ENCODE measurements at regions not wholly inside any gene's neighbourhood (a gene's known extent, or its start where the extent isn't known, plus 50 kb on each side); places are given as distances from the start of the nearest gene placed in this dataset.

GRCh38 chr19:8893419-8893818, 61.2 kb downstream of the MBD3L1 start:
- peaks cover 0 to 32% of the 10 kb centered on the region in 2 donors for H3K9me3 ChIP-seq (replicated peaks in 1 of 2; ENCODE audit: control insufficient read depth in 2 of 2, insufficient read depth in 1 of 2, low read depth in 1 of 2, low read length in 2 of 2)
- no peak overlapping the region for H4K8ac ChIP-seq (ENCODE audit: low read depth, low read length)
- H2BK5ac ChIP-seq (ENCODE audit: low read length), result no peak overlapping the region
- H3K9ac ChIP-seq (ENCODE audit: low read depth, low read length, poor library complexity), result no peak overlapping the region
- no peak overlapping the region for H3K4me3 ChIP-seq (ENCODE audit: low read length in 2 of 2)
- no peak overlapping the region for H2AFZ ChIP-seq (ENCODE audit: low read length)
- no peaks in the 10 kb centered on the region for H3K27me3 ChIP-seq (ENCODE audit: control insufficient read depth in 3 of 3, insufficient read depth in 3 of 3, low read depth in 1 of 3, low read length in 3 of 3)
- H3K79me1 ChIP-seq (ENCODE audit: low read depth, low read length), result no peaks in the 10 kb centered on the region
- H3K23ac ChIP-seq (ENCODE audit: low read depth, low read length, poor library complexity), result no peak overlapping the region
- H3K27ac ChIP-seq (replicated peaks; ENCODE audit: low read length), result no peak overlapping the region
- H2BK12ac ChIP-seq (ENCODE audit: low read length), result no peak overlapping the region
- no peak overlapping the region for H3K18ac ChIP-seq (ENCODE audit: low read length)
- H3K36me3 ChIP-seq (replicated peaks in 1 of 2; ENCODE audit: control insufficient read depth in 2 of 2, insufficient read depth in 2 of 2, low read length in 2 of 2), result no peaks in the 10 kb centered on the region
- H4K91ac ChIP-seq (ENCODE audit: low read depth, low read length, poor library complexity), result no peak overlapping the region
- WGBS, 2 donors (ENCODE audit: extremely low coverage in 2 of 2, insufficient read length in 2 of 2, insufficient replicate concordance in 1 of 2), result 100% methylated on average over 2 to 3 of the region's 4 CpGs
- no peak overlapping the region for H3K14ac ChIP-seq (ENCODE audit: low read length)
- no peak overlapping the region for H3K4ac ChIP-seq (ENCODE audit: low read length)
- no peak overlapping the region for H2BK120ac ChIP-seq (ENCODE audit: low read depth, low read length)
- no peak overlapping the region for H2BK15ac ChIP-seq (ENCODE audit: low read length)
- no peak for DNase-seq (ENCODE audit: low spot score)
- H2AK5ac ChIP-seq (ENCODE audit: low read depth, low read length), result no peak overlapping the region
- no peaks in the 10 kb centered on the region for H3K4me1 ChIP-seq (ENCODE audit: control insufficient read depth in 2 of 2, insufficient read depth in 1 of 2, low read depth in 1 of 2, low read length in 2 of 2)
- no peak overlapping the region for H3K4me2 ChIP-seq (ENCODE audit: insufficient read depth, low read length, poor library complexity, severe bottlenecking)

GRCh38 chr19:8897106-8897505, 64.9 kb downstream of the MBD3L1 start:
- Histone ChIP-seq H3K18ac (ENCODE audit: low read length) (no peak overlapping the region), H3K4me1 (ENCODE audit: control insufficient read depth in 2 of 2, insufficient read depth in 1 of 2, low read depth in 1 of 2, low read length in 2 of 2) (no peaks in the 10 kb centered on the region), H3K4me2 (ENCODE audit: insufficient read depth, low read length, poor library complexity, severe bottlenecking) (no peak overlapping the region), H3K36me3 (replicated peaks in 1 of 2; ENCODE audit: control insufficient read depth in 2 of 2, insufficient read depth in 2 of 2, low read length in 2 of 2) (no peaks in the 10 kb centered on the region), H4K8ac (ENCODE audit: low read depth, low read length) (no peak overlapping the region), H2BK5ac (ENCODE audit: low read length) (no peak overlapping the region), H3K14ac (ENCODE audit: low read length) (no peak overlapping the region), H3K27me3 (ENCODE audit: control insufficient read depth in 3 of 3, insufficient read depth in 3 of 3, low read depth in 1 of 3, low read length in 3 of 3) (no peaks in the 10 kb centered on the region), H2BK120ac (ENCODE audit: low read depth, low read length) (no peak overlapping the region), H2AK5ac (ENCODE audit: low read depth, low read length) (no peak overlapping the region), H2BK15ac (ENCODE audit: low read length) (no peak overlapping the region), H3K23ac (ENCODE audit: low read depth, low read length, poor library complexity) (no peak overlapping the region), H3K4me3 (ENCODE audit: low read length in 2 of 2) (no peak overlapping the region), H3K27ac (replicated peaks; ENCODE audit: low read length) (no peak overlapping the region), H3K9me3 (replicated peaks in 1 of 2; ENCODE audit: control insufficient read depth in 2 of 2, insufficient read depth in 1 of 2, low read depth in 1 of 2, low read length in 2 of 2) (peaks cover 0 to 36% of the 10 kb centered on the region in 2 donors), H2AFZ (ENCODE audit: low read length) (no peak overlapping the region), H3K4ac (ENCODE audit: low read length) (no peak overlapping the region), H2BK12ac (ENCODE audit: low read length) (no peak overlapping the region), H3K9ac (ENCODE audit: low read depth, low read length, poor library complexity) (no peak overlapping the region), H4K91ac (ENCODE audit: low read depth, low read length, poor library complexity) (no peak overlapping the region), H3K79me1 (ENCODE audit: low read depth, low read length) (no peaks in the 10 kb centered on the region)
- DNase-seq (ENCODE audit: low spot score), result no peak
- WGBS, 2 donors (ENCODE audit: extremely low coverage in 2 of 2, insufficient read length in 2 of 2, insufficient replicate concordance in 1 of 2), result no CpG with 5 or more reads among the region's 5 CpGs

- Histone ChIP-seq H3K4ac (ENCODE audit: low read length) (no peak overlapping the region), H3K4me3 (ENCODE audit: low read length in 2 of 2) (no peak overlapping the region), H2AFZ (ENCODE audit: low read length) (no peak overlapping the region), H2AK5ac (ENCODE audit: low read depth, low read length) (no peak overlapping the region), H3K79me1 (ENCODE audit: low read depth, low read length) (no peaks in the 10 kb centered on the region), H2BK5ac (ENCODE audit: low read length) (no peak overlapping the region), H3K36me3 (replicated peaks in 1 of 2; ENCODE audit: control insufficient read depth in 2 of 2, insufficient read depth in 2 of 2, low read length in 2 of 2) (no peaks in the 10 kb centered on the region), H3K4me1 (ENCODE audit: control insufficient read depth in 2 of 2, insufficient read depth in 1 of 2, low read depth in 1 of 2, low read length in 2 of 2) (no peaks in the 10 kb centered on the region), H3K18ac (ENCODE audit: low read length) (no peak overlapping the region), H3K27ac (replicated peaks; ENCODE audit: low read length) (no peak overlapping the region), H3K23ac (ENCODE audit: low read depth, low read length, poor library complexity) (no peak overlapping the region), H3K14ac (ENCODE audit: low read length) (no peak overlapping the region), H3K27me3 (ENCODE audit: control insufficient read depth in 3 of 3, insufficient read depth in 3 of 3, low read depth in 1 of 3, low read length in 3 of 3) (no peaks in the 10 kb centered on the region), H4K8ac (ENCODE audit: low read depth, low read length) (no peak overlapping the region), H3K9me3 (replicated peaks in 1 of 2; ENCODE audit: control insufficient read depth in 2 of 2, insufficient read depth in 1 of 2, low read depth in 1 of 2, low read length in 2 of 2) (peaks cover 0 to 40% of the 10 kb centered on the region in 2 donors), H3K4me2 (ENCODE audit: insufficient read depth, low read length, poor library complexity, severe bottlenecking) (no peak overlapping the region), H4K91ac (ENCODE audit: low read depth, low read length, poor library complexity) (no peak overlapping the region), H2BK12ac (ENCODE audit: low read length) (no peak overlapping the region), H3K9ac (ENCODE audit: low read depth, low read length, poor library complexity) (no peak overlapping the region), H2BK120ac (ENCODE audit: low read depth, low read length) (no peak overlapping the region), H2BK15ac (ENCODE audit: low read length) (no peak overlapping the region)
- DNase-seq (ENCODE audit: low spot score), result no peak
- WGBS, 2 donors (ENCODE audit: extremely low coverage in 2 of 2, insufficient read length in 2 of 2, insufficient replicate concordance in 1 of 2), result 100% methylated on average over 2 of the region's 2 CpGs; no CpG with 5 or more reads in 1 of the 2 donors
Measured at GRCh38 chr19:8899356-8899755, 67.2 kb downstream of the MBD3L1 start.

- H3K23ac ChIP-seq (ENCODE audit: low read depth, low read length, poor library complexity), result no peak overlapping the region
- no peak overlapping the region for H3K4me2 ChIP-seq (ENCODE audit: insufficient read depth, low read length, poor library complexity, severe bottlenecking)
- peaks cover 0 to 40% of the 10 kb centered on the region in 2 donors for H3K9me3 ChIP-seq (replicated peaks in 1 of 2; ENCODE audit: control insufficient read depth in 2 of 2, insufficient read depth in 1 of 2, low read depth in 1 of 2, low read length in 2 of 2)
- no peak overlapping the region for H2BK5ac ChIP-seq (ENCODE audit: low read length)
- no peak overlapping the region for H4K8ac ChIP-seq (ENCODE audit: low read depth, low read length)
- no peak overlapping the region for H4K91ac ChIP-seq (ENCODE audit: low read depth, low read length, poor library complexity)
- DNase-seq (ENCODE audit: low spot score), result no peak
- H3K14ac ChIP-seq (ENCODE audit: low read length), result no peak overlapping the region
- H3K4ac ChIP-seq (ENCODE audit: low read length), result no peak overlapping the region
- H3K4me3 ChIP-seq (ENCODE audit: low read length in 2 of 2), result no peak overlapping the region
- no peak overlapping the region for H2BK12ac ChIP-seq (ENCODE audit: low read length)
- H3K27ac ChIP-seq (replicated peaks; ENCODE audit: low read length), result no peak overlapping the region
- H3K27me3 ChIP-seq (ENCODE audit: control insufficient read depth in 3 of 3, insufficient read depth in 3 of 3, low read depth in 1 of 3, low read length in 3 of 3), result no peaks in the 10 kb centered on the region
- H3K4me1 ChIP-seq (ENCODE audit: control insufficient read depth in 2 of 2, insufficient read depth in 1 of 2, low read depth in 1 of 2, low read length in 2 of 2), result no peaks in the 10 kb centered on the region
- H3K9ac ChIP-seq (ENCODE audit: low read depth, low read length, poor library complexity), result no peak overlapping the region
- H3K79me1 ChIP-seq (ENCODE audit: low read depth, low read length), result no peaks in the 10 kb centered on the region
- H2BK120ac ChIP-seq (ENCODE audit: low read depth, low read length), result no peak overlapping the region
- no peaks in the 10 kb centered on the region for H3K36me3 ChIP-seq (replicated peaks in 1 of 2; ENCODE audit: control insufficient read depth in 2 of 2, insufficient read depth in 2 of 2, low read length in 2 of 2)
- no peak overlapping the region for H3K18ac ChIP-seq (ENCODE audit: low read length)
- no CpG with 5 or more reads among the region's 4 CpGs for WGBS, 2 donors (ENCODE audit: extremely low coverage in 2 of 2, insufficient read length in 2 of 2, insufficient replicate concordance in 1 of 2)
- no peak overlapping the region for H2AFZ ChIP-seq (ENCODE audit: low read length)
- H2AK5ac ChIP-seq (ENCODE audit: low read depth, low read length), result no peak overlapping the region
- no peak overlapping the region for H2BK15ac ChIP-seq (ENCODE audit: low read length)
Measured at GRCh38 chr19:8900421-8900820, 68.2 kb downstream of the MBD3L1 start.
